Activated naive CD8-positive, alpha-beta T cell treated with anti-CD3 and anti-CD28 coated beads, Interleukin-2, amount 50 U/mL, for 24 hours (primary cell): ENCODE measurements at regions not wholly inside any gene's neighbourhood (a gene's known extent, or its start where the extent isn't known, plus 50 kb on each side); places are given as distances from the start of the nearest gene placed in this dataset.
"Not testable (repeated sequence)": the region's sequence is repeated elsewhere in the genome, so short reads cannot be mapped to it uniquely, and the experiment has no call there.

Experiments
- ATAC-seq: fragments of 150-1000 bp; cut with Tn5 transposase; one replicate; pipeline ENCODE4 v1.10.0; 2021
- DNase-seq: peaks from one replicate; pipeline ENCODE4 v3.0.0; 2021
- H3K27ac Mint-ChIP-seq: one replicate; pipeline ENCODE4 v1.8.0; 2021; ENCODE audit warnings: mild to moderate bottlenecking, mixed read lengths
- H3K27me3 Mint-ChIP-seq: one replicate; pipeline ENCODE4 v1.8.0; 2021; ENCODE audit warnings: mixed read lengths
- H3K36me3 Mint-ChIP-seq: one replicate; pipeline ENCODE4 v1.8.0; 2021; ENCODE audit warnings: low read depth, mixed read lengths
- H3K4me1 Mint-ChIP-seq: one replicate; pipeline ENCODE4 v1.8.0; 2021; ENCODE audit warnings: mixed read lengths
- H3K4me3 Mint-ChIP-seq: one replicate; pipeline ENCODE4 v1.8.0; 2021; ENCODE audit warnings: mild to moderate bottlenecking, moderate library complexity, mixed read lengths
- H3K9me3 Mint-ChIP-seq: one replicate; pipeline ENCODE4 v1.8.0; 2021; ENCODE audit warnings: mixed read lengths

DNA sequence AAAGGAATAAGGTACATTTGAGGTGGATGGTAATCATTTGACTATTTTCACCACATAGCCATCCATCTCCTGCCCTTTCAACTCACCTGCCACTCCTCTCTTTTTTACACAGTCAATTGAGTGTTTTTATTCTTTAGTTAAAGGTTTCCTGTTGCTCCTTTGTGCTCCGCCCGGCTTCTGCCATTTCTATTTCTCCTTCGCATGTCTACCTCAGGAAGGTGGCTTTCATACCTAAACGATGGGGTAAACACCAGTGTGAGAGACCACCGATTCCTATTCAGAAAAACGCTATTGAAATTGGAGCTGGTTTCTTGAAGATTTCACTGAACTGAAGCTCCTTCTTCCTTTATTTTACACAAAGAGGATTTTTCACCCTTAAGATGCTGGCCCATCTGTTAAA lies 1628.0 kb upstream of the PIK3C3 start:
- ATAC-seq = no peak

DNA sequence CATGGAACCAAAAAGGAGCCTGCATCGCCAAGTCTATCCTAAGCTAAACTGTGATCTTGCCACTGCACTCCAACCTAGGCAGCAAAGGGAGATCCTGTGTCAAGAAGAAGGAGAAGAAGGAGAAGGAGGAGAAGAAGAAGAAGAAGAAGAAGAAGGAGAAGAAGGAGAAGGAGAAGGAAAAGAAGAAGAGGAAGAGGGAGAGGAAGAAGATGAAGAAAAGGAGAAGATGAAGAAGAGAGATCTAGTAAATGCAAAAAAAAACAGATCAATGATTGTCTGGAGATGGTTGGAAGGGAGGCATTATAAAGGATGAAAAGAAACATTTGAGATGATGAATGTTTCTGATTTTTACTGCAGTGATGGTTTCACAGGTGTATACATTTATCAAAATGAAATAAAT lies 1629.0 kb upstream of the PIK3C3 start:
- Mint-ChIP-seq H3K9me3 (peaks cover 20% of the 10 kb centered on the region), H3K27ac (no peak overlapping the region), H3K4me3 (no peak overlapping the region), H3K4me1 (no peaks in the 10 kb centered on the region), H3K27me3 (no peaks in the 10 kb centered on the region), H3K36me3 (no peaks in the 10 kb centered on the region)
- DNase-seq = no peak
- no peak for ATAC-seq

More for the DNA sequence above, 1628.0 kb upstream of the PIK3C3 start:
- Mint-ChIP-seq H3K9me3 (peaks cover 17% of the 10 kb centered on the region), H3K4me1 (no peaks in the 10 kb centered on the region), H3K4me3 (no peak overlapping the region), H3K27me3 (no peaks in the 10 kb centered on the region), H3K27ac (no peak overlapping the region), H3K36me3 (no peaks in the 10 kb centered on the region)
- no peak for DNase-seq

GRCh38 chr18:40314199-40314598 lies 1640.8 kb upstream of the PIK3C3 start:
- DNase-seq = no peak
- Mint-ChIP-seq H3K27ac (no peak overlapping the region), H3K27me3 (no peaks in the 10 kb centered on the region), H3K4me1 (no peaks in the 10 kb centered on the region), H3K36me3 (no peaks in the 10 kb centered on the region), H3K9me3 (peaks cover 8% of the 10 kb centered on the region), H3K4me3 (no peak overlapping the region)
- no peak for ATAC-seq

GRCh38 chr18:40313030-40313642 lies 1641.9 kb upstream of the PIK3C3 start:
- no peak overlapping the region for H3K4me3 Mint-ChIP-seq
- H3K36me3 Mint-ChIP-seq = no peaks in the 10 kb centered on the region
- H3K27ac Mint-ChIP-seq = no peak overlapping the region

GRCh38 chr18:40307627-40308026 lies 1647.4 kb upstream of the PIK3C3 start:
- Mint-ChIP-seq H3K4me3 (no peak overlapping the region), H3K9me3 (peaks cover 4% of the 10 kb centered on the region), H3K36me3 (no peaks in the 10 kb centered on the region), H3K4me1 (no peaks in the 10 kb centered on the region), H3K27ac (no peak overlapping the region), H3K27me3 (no peaks in the 10 kb centered on the region)
- no peak for DNase-seq
- no peak for ATAC-seq

More at GRCh38 chr18:40313030-40313642, 1641.9 kb upstream of the PIK3C3 start:
- Mint-ChIP-seq H3K4me1 (no peaks in the 10 kb centered on the region), H3K9me3 (peaks cover 8% of the 10 kb centered on the region), H3K27me3 (no peaks in the 10 kb centered on the region)
- DNase-seq = no peak
- no peak for ATAC-seq

GRCh38 chr18:40296717-40297413 lies 1658.2 kb upstream of the PIK3C3 start:
- H3K9me3 Mint-ChIP-seq = peaks cover 14% of the 10 kb centered on the region
- H3K4me3 Mint-ChIP-seq = no peak overlapping the region
- no peaks in the 10 kb centered on the region for H3K4me1 Mint-ChIP-seq
- no peaks in the 10 kb centered on the region for H3K27me3 Mint-ChIP-seq
- no peak overlapping the region for H3K27ac Mint-ChIP-seq
- H3K36me3 Mint-ChIP-seq = no peaks in the 10 kb centered on the region
- no peak for ATAC-seq
- no peak for DNase-seq

DNA sequence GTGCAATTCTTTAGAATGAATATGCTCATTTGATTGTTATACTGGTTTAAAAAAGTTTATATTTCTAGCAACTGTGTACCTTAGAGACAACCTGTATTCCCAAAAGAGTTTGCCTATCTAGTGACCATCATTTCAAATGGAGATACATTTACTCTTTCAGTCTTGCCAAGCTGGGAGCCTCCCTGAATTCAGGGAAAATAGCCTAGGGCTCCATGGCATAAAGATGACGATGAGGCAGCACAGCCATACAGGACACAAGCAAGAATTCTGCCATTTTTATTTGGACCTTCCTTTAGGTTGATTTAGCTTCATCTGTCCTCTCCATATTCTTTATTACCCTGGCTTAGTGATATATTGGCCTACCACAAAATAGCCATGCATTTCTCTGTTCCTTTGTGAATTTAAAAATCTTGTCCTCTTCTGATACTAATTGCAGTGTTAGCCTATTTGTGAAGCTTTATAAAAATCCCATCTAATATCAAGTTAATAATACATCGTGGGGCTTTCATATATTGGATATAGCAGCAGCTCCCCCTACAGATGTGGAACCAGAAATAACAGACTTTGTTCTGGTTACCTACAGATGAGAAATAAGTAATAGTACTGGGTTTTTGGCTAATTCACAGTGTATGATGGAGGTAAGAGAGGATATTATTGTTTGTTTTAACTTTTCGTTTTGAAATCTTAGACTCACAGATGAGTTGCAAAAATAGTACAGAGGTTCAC lies 1661.9 kb upstream of the PIK3C3 start:
- no peak overlapping the region for H3K27ac Mint-ChIP-seq
- no peaks in the 10 kb centered on the region for H3K36me3 Mint-ChIP-seq
- peaks cover 24% of the 10 kb centered on the region for H3K9me3 Mint-ChIP-seq
- no peak overlapping the region for H3K4me3 Mint-ChIP-seq
- DNase-seq (no peak), ATAC-seq (no peak)
- no peaks in the 10 kb centered on the region for H3K27me3 Mint-ChIP-seq
- no peaks in the 10 kb centered on the region for H3K4me1 Mint-ChIP-seq

GRCh38 chr18:40283560-40283959 lies 1671.5 kb upstream of the PIK3C3 start:
- peaks cover 10% of the 10 kb centered on the region for H3K9me3 Mint-ChIP-seq
- DNase-seq (no peak), ATAC-seq (no peak)
- H3K4me1 Mint-ChIP-seq = no peaks in the 10 kb centered on the region
- H3K27me3 Mint-ChIP-seq = no peaks in the 10 kb centered on the region
- no peak overlapping the region for H3K27ac Mint-ChIP-seq
- no peaks in the 10 kb centered on the region for H3K36me3 Mint-ChIP-seq
- no peak overlapping the region for H3K4me3 Mint-ChIP-seq

DNA sequence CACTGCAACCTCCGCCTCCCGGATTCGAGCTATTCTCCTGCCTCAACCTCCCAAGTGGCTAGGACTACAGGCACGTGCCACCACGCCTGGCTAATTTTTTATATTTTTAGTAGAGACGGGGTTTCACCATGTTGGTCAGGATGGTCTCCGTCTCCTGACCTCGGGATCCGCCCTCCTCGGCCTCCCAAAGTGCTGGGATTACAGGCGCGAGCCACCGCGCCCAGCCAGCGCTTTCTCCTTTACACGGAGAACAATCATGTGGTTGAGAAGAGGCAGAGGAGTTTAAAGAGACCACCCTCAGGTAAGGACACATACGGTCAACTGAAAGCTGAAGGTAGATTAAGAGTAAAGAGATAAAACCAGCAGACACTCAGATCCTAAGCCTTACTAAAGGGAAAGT lies 1673.7 kb upstream of the PIK3C3 start:
- not testable (repeated sequence) for ATAC-seq, H3K27ac Mint-ChIP-seq, H3K4me1 Mint-ChIP-seq, H3K4me3 Mint-ChIP-seq, H3K27me3 Mint-ChIP-seq, H3K36me3 Mint-ChIP-seq, DNase-seq
- peaks cover 18% of the 10 kb centered on the region for H3K9me3 Mint-ChIP-seq

GRCh38 chr18:40274618-40275196 lies 1680.3 kb upstream of the PIK3C3 start:
- DNase-seq (no peak), ATAC-seq (no peak)
- Mint-ChIP-seq H3K9me3 (peaks cover 16% of the 10 kb centered on the region), H3K27me3 (no peaks in the 10 kb centered on the region), H3K4me3 (no peak overlapping the region), H3K4me1 (no peaks in the 10 kb centered on the region), H3K36me3 (no peaks in the 10 kb centered on the region), H3K27ac (no peak overlapping the region)

GRCh38 chr18:40272630-40273231 lies 1682.3 kb upstream of the PIK3C3 start:
- Mint-ChIP-seq H3K4me3 (no peak overlapping the region), H3K27me3 (no peaks in the 10 kb centered on the region), H3K27ac (no peak overlapping the region), H3K4me1 (no peaks in the 10 kb centered on the region), H3K36me3 (no peaks in the 10 kb centered on the region), H3K9me3 (peaks cover 25% of the 10 kb centered on the region)
- ATAC-seq = no peak
- DNase-seq = no peak

- H3K36me3 Mint-ChIP-seq = no peaks in the 10 kb centered on the region
- DNase-seq (no peak), ATAC-seq (no peak)
- no peak overlapping the region for H3K4me3 Mint-ChIP-seq
- no peaks in the 10 kb centered on the region for H3K27me3 Mint-ChIP-seq
- H3K27ac Mint-ChIP-seq = no peak overlapping the region
- H3K9me3 Mint-ChIP-seq = peaks cover 18% of the 10 kb centered on the region
- no peaks in the 10 kb centered on the region for H3K4me1 Mint-ChIP-seq
Observed at GRCh38 chr18:40259115-40259835, 1695.8 kb upstream of the PIK3C3 start.

- no peak for DNase-seq
- no peak for ATAC-seq
- Mint-ChIP-seq H3K36me3 (no peaks in the 10 kb centered on the region), H3K9me3 (peaks cover 18% of the 10 kb centered on the region), H3K27ac (no peak overlapping the region), H3K4me1 (no peaks in the 10 kb centered on the region), H3K4me3 (no peak overlapping the region), H3K27me3 (no peaks in the 10 kb centered on the region)
Observed at GRCh38 chr18:40258311-40258710, 1696.7 kb upstream of the PIK3C3 start.

DNA sequence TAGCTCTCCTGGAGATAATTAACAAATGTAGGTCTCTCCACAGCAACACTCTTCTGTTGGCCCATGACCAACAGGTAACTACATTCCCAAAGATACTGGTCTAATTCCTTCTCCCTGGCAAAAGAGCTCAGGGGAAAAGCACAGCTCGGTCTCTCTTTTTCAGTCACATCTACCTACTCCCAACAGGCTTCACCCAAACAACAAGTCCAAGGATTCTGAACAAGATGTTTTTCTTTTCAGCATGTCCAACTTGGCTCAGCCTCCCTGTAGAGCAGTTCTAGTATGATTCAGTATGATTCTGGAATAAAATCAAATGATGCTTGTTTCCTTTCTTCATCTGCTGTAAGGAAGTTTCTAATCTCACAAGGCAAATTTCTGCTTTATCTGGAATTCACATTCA lies 1704.8 kb upstream of the PIK3C3 start:
- no peaks in the 10 kb centered on the region for H3K9me3 Mint-ChIP-seq
- H3K36me3 Mint-ChIP-seq = no peaks in the 10 kb centered on the region
- no peaks in the 10 kb centered on the region for H3K27me3 Mint-ChIP-seq
- no peak overlapping the region for H3K27ac Mint-ChIP-seq
- no peak overlapping the region for H3K4me3 Mint-ChIP-seq
- no peak for DNase-seq
- H3K4me1 Mint-ChIP-seq = no peaks in the 10 kb centered on the region
- no peak for ATAC-seq
